Stimulated activated CD8-positive, alpha-beta memory T cell treated with anti-CD3 and anti-CD28 coated beads, Interleukin-7, amount 100 ng/mL, for 4 hours (primary cell): ENCODE measurements at regions not wholly inside any gene's neighbourhood (a gene's known extent, or its start where the extent isn't known, plus 50 kb on each side); places are given as distances from the start of the nearest gene placed in this dataset.

Source experiments
- DNase-seq, 2 donors: peaks; one replicate each; pipeline ENCODE4 v3.0.0-alpha.2; 2020; ENCODE audit warnings: low read depth in 2 of 2

- DNase-seq: no peak
Measured at GRCh38 chr1:30036666-30037065, 686.7 kb downstream of the MATN1 start.

GRCh38 chr1:30036229-30036547 lies 687.2 kb downstream of the MATN1 start:
- no peak for DNase-seq

- no peak for DNase-seq
Measured at GRCh38 chr1:30035522-30036228, 687.7 kb downstream of the MATN1 start.

GRCh38 chr1:30034627-30035521 lies 688.5 kb downstream of the MATN1 start:
- DNase-seq: no peak

GRCh38 chr1:30034105-30034626 lies 689.2 kb downstream of the MATN1 start:
- no peak for DNase-seq

- no peak for DNase-seq
Measured at GRCh38 chr1:30033256-30034104, 689.9 kb downstream of the MATN1 start.

GRCh38 chr1:30032302-30032701 lies 691.1 kb downstream of the MATN1 start:
- DNase-seq: no peak

- no peak for DNase-seq
Measured at GRCh38 chr1:30029677-30030076, 693.7 kb downstream of the MATN1 start.

GRCh38 chr1:30028939-30029338 lies 694.4 kb downstream of the MATN1 start:
- DNase-seq: no peak

- no peak for DNase-seq
Measured at GRCh38 chr1:30028283-30028682, 695.1 kb downstream of the MATN1 start.

GRCh38 chr1:30027247-30027646 lies 696.1 kb downstream of the MATN1 start:
- no peak for DNase-seq

GRCh38 chr1:30024411-30025195 lies 698.8 kb downstream of the MATN1 start:
- no peak for DNase-seq

- no peak for DNase-seq
Measured at GRCh38 chr1:30023339-30024022, 699.9 kb downstream of the MATN1 start.

- DNase-seq: no peak
Measured at GRCh38 chr1:30014031-30014430, 709.4 kb downstream of the MATN1 start.

- no peak for DNase-seq
Measured at GRCh38 chr1:30012455-30013440, 710.6 kb downstream of the MATN1 start.

GRCh38 chr1:30011970-30012369 lies 711.4 kb downstream of the MATN1 start:
- DNase-seq: no peak

- DNase-seq: no peak
Measured at GRCh38 chr1:30010506-30011106, 712.8 kb downstream of the MATN1 start.

- no peak for DNase-seq
Measured at GRCh38 chr1:30009720-30010119, 713.7 kb downstream of the MATN1 start.
